Bronchial epithelial cell (primary cell): ENCODE measurements at regions not wholly inside any gene's neighbourhood (a gene's known extent, or its start where the extent isn't known, plus 50 kb on each side); places are given as distances from the start of the nearest gene placed in this dataset.

Experiments
- DNase-seq: peaks from one replicate; pipeline ENCODE4 v3.0.0-alpha.2; 2010; ENCODE audit warnings: low read depth
- FAIRE-seq: peaks from 2 replicates; lab custom pipeline; 2011; peaks lifted over from hg19 to GRCh38; lab: Jason Lieb, UNC
- H3K27me3 ChIP-seq: 2 replicates; pipeline ENCODE4 v1.5.1; 2011; ENCODE audit warnings: low read length; ENCODE audit not compliant: control insufficient read depth, insufficient read depth
- H3K36me3 ChIP-seq: 2 replicates; pipeline ENCODE4 v1.5.1; 2011; ENCODE audit warnings: low read length; ENCODE audit not compliant: control insufficient read depth, insufficient read depth
- H3K4me3 ChIP-seq: 2 replicates; pipeline ENCODE4 v1.5.1; 2011; ENCODE audit warnings: mild to moderate bottlenecking, low read depth, low read length, control low read depth
- TF ChIP-seq, protein P1 (sequence below): IDR thresholded peaks from 2 replicates; pipeline ENCODE4 v1.5.1; 2011; ENCODE audit warnings: mild to moderate bottlenecking, moderate library complexity, low read length, control low read depth, inconsistent platforms; ENCODE audit not compliant: insufficient read depth, severe bottlenecking

DNA sequence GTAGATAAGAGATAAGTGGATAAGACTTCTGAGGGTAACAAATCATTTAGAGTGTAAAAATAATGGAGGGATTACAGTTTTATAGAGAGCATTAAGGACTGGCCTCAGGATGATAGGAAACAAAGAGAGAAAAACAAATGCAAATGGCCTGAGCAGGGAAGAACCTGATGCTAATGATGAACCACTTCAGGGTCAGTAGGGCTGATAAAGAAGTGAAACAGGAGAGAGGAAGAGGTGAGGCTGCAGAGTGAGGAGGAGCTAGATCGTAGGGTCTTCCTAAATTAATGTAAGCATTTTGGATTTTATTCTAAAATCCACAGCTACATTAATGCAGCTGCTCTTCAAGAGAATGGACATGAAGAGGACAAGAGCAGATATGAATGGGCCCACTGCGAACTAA lies 698.0 kb upstream of the MEF2C start:
- no peaks in the 10 kb centered on the region for H3K27me3 ChIP-seq
- DNase-seq: no peak
- TF ChIP-seq, protein P1, sequence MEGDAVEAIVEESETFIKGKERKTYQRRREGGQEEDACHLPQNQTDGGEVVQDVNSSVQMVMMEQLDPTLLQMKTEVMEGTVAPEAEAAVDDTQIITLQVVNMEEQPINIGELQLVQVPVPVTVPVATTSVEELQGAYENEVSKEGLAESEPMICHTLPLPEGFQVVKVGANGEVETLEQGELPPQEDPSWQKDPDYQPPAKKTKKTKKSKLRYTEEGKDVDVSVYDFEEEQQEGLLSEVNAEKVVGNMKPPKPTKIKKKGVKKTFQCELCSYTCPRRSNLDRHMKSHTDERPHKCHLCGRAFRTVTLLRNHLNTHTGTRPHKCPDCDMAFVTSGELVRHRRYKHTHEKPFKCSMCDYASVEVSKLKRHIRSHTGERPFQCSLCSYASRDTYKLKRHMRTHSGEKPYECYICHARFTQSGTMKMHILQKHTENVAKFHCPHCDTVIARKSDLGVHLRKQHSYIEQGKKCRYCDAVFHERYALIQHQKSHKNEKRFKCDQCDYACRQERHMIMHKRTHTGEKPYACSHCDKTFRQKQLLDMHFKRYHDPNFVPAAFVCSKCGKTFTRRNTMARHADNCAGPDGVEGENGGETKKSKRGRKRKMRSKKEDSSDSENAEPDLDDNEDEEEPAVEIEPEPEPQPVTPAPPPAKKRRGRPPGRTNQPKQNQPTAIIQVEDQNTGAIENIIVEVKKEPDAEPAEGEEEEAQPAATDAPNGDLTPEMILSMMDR: no peak
- FAIRE-seq: no peak
- H3K4me3 ChIP-seq: no peak overlapping the region
- no peaks in the 10 kb centered on the region for H3K36me3 ChIP-seq

DNA sequence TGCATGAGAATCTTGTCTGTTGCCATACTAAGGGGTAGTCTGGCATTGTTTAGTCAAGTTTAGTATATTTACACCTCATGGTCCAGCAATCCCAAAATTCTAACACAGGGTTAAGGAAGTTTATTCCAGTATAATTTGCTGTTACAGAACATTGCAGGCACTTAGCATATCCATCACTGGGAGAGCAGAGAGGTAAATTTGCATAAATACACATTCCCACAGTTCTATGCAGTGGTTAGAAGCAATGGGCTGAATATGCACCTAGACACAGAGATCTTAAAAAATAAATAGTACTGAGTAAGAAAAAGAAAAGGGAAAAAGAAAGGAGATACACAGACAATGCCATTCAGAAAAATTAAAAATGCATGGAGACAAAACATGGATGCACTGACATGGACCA lies 692.3 kb upstream of the MEF2C start:
- Histone ChIP-seq H3K27me3 (no peaks in the 10 kb centered on the region), H3K36me3 (no peaks in the 10 kb centered on the region), H3K4me3 (no peak overlapping the region)
- TF ChIP-seq, protein P1: no peak
- FAIRE-seq: no peak
- DNase-seq: no peak

DNA sequence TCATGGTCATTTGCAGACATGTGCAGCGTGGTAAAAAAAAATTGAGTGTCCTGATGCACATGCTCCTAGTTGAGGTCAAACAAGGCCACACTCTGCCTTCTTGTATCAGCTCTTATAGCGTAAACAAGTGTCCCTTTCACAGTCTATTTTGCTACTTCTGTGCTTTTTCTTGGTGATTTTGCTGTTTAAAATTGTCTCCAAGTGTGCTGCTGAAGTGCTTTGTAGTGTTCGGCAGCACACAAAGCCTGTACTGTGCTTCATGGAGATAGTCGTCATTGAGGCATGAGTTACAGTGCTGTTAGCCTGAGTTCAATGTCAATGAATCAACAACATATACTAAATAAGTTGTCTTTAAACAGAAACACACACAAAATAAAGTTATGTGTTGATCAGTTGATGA lies 690.4 kb upstream of the MEF2C start:
- FAIRE-seq (no peak), DNase-seq (no peak)
- Histone ChIP-seq H3K27me3 (no peaks in the 10 kb centered on the region), H3K4me3 (no peak overlapping the region), H3K36me3 (no peaks in the 10 kb centered on the region)
- TF ChIP-seq, protein P1: no peak

DNA sequence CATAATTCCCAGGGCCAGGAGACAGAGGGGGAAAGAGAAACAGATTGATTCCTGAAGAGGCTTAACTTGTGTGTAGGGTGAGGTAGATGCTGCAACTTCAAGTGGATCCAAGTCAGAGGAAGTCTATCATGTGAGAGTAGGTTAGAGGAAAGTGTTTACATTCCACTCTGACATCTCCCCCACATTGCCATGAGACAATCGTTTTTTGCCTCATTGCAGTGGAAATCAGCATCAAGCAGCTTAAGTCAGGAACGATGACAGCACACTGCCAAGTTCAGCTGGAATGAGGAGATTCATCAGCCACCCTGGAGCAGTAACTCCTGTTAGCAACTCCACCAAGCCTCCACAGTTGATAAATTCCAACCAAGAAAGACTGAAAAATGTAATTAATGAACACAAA lies 689.7 kb upstream of the MEF2C start:
- H3K4me3 ChIP-seq: no peak overlapping the region
- H3K36me3 ChIP-seq: no peaks in the 10 kb centered on the region
- FAIRE-seq (no peak), DNase-seq (no peak)
- no peaks in the 10 kb centered on the region for H3K27me3 ChIP-seq
- TF ChIP-seq, protein P1: no peak

DNA sequence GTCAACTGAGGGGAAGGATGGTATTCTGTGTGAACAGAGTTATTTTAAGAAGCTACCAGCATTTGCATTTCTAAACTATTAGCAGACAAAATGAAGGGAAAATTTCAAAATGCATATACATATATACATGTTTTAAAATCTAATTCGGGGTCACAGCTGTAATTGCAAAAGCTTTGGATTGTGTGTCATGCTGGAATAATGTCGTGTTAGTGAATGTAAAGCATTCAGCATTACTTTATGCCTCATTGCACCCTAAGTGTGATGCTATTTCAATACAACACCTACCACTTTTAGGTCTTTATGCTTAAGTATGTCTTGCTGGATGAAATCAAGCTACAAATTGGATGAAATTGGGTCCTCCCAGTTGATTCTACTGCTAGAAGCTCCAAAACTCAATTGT lies 687.6 kb upstream of the MEF2C start:
- Histone ChIP-seq H3K27me3 (no peaks in the 10 kb centered on the region), H3K36me3 (no peaks in the 10 kb centered on the region), H3K4me3 (no peak overlapping the region)
- TF ChIP-seq, protein P1: no peak
- DNase-seq: no peak
- no peak for FAIRE-seq

DNA sequence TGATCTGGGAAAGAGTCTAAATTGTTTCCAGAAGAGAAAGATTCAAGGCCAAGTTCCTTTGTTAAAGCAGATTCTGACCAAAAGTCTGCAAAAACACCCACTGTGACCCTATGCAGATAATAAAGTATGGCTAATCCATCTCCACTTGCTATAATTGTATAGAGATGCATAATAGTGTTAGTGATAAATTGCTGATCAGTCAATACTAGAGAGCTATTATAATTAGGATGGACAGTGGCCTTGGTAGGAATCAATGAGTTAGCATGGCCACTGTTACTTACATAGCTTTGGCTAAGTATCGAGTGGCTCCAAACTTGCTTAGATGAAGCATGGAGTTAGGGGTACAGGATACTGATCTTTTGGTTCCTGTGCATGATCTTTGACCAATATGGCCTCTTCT lies 683.4 kb upstream of the MEF2C start:
- no peak for FAIRE-seq

More for the DNA sequence above, 683.4 kb upstream of the MEF2C start:
- Histone ChIP-seq H3K27me3 (no peaks in the 10 kb centered on the region), H3K36me3 (no peaks in the 10 kb centered on the region), H3K4me3 (no peak overlapping the region)
- TF ChIP-seq, protein P1: no peak
- DNase-seq: no peak
